GM19455 (cell line): ENCODE measurements at regions not wholly inside any gene's neighbourhood (a gene's known extent, or its start where the extent isn't known, plus 50 kb on each side); places are given as distances from the start of the nearest gene placed in this dataset.

Experiments
- ATAC-seq: cut with Tn5 transposase; IDR thresholded peaks from one replicate; pipeline ENCODE4 v1.9.1; 2021; ENCODE audit not compliant: unreplicated experiment

- no peak for ATAC-seq
Measured at GRCh38 chr11:32316232-32316631, 119.1 kb downstream of the WT1 start.

GRCh38 chr11:32316858-32317642 lies 118.3 kb downstream of the WT1 start:
- ATAC-seq: no peak

- ATAC-seq: no peak
Measured at GRCh38 chr11:32317643-32318042, 117.7 kb downstream of the WT1 start.

DNA sequence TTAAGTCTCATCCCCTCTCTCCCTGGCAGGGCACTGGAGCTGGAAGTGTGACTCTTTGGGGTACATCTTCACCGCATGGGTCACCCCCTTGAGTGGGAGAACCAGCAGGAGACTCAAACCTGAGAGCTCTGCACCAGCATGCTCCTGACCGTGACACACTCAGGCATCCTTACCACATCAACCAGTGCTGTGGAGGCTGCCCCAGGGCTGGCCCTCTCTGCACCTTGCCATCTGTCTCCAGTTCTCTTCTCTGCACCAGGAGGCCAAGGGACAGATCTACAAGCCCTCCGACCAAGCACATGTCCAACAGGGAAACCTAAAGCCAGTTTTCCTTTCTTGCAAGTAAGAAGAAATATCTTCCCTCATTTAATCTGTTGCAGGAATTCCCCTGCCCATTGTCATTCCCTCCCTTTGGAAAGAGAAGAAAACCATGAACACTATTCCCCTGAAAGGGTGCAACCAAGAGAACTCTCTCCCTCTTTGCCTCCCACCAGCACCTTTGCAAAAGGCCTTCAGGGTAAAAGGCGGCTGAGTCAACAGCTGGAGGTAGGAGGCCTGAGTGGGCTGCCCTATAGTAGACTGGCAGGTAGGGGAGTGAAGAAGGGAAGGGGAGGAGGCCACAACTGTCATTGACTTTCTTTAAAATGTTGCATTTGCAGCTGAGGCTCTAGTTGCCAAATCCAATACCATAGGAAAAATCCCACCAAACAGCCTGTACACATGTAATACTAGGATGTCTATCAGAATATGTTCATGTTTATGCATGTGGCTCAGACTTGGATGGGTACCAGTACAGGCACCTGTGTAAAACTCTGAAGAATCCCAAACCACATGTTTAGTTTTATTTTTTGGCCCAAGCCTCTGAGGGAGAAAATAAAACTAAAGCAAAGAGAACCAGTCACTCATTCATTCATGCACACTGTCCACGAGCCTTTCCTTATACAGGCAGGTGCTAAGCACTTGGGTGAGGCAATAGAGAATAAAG lies 117.0 kb downstream of the WT1 start:
- ATAC-seq: no peak

GRCh38 chr11:32323814-32324130 lies 111.6 kb downstream of the WT1 start:
- ATAC-seq: no peak

DNA sequence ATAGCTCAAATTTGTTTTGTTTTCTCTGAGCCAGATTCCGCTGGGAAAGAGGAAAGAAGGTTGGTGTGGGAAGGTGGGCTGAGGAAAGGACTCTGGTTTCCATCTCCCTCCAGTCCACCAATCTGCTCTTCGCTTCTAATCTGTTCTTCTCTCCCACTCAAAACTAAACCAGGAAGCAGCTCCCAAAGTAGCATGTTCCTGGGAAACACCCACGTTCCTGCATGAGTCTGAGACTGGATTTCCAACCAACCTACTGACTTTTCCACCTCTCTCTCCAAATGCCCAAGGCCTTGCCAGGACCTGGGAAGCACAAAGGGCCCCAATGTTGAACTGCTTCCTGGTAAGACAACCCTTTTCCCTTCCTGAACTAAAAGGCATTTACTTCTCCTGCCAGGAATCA lies 110.2 kb downstream of the WT1 start:
- ATAC-seq: no peak

DNA sequence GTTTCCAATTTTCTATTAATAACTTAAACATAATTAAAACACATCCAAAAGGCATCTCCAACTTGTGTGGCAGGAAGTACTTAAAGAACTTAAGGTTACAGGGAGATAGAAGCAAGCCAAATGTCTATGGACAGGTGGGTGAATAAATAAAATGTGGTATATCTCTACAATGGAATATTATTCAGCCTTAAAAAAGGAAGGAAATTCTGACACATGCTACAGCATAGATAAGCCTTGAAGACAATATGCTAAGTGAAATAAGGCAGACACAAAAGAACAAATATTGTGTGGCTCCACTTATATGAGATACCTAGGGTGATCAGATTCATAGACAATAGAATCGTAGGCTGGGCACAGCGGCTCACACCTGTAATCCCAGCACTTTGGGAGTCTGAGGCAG lies 109.6 kb downstream of the WT1 start:
- ATAC-seq: no peak

- ATAC-seq: no peak
Measured at GRCh38 chr11:32326522-32326921, 108.8 kb downstream of the WT1 start.

DNA sequence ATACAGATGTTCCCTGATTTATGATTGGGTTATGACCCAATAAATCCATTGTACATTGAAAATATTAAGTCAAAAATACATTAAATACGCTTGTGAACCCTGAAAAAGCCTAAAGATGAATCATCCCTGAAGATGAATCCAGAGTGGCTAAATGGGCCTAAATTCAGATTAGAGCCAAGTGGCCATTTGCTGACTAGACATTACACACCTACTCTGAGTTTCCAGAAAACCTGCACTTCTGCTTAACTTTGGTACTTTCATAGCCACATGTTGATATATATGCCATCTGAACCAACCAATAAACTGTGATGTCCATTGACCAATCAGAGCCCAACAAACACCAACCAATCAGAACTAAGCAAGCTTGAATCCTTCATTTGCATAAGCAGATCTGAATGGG lies 106.9 kb downstream of the WT1 start:
- ATAC-seq: no peak

DNA sequence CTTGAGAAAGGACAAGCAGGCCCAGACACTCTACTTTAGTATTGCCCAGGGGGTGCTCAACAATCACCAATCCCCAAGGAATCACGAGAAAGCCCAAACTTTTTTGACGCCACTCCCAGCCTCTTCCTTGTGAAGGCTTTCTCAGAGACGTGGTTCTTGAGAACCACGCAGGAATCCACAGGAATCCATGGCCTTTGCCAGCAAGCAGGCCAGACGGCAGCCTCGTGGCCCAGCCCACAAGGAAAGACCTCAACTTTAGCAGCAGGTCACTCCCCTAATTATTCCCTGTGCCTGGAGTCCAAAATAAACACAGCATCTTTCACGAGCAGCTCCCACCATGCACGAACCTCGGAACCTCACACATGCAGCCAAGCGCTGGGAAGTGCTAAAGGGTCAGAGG lies 104.2 kb downstream of the WT1 start:
- no peak for ATAC-seq

GRCh38 chr11:32331792-32332191 lies 103.5 kb downstream of the WT1 start:
- no peak for ATAC-seq

GRCh38 chr11:32332990-32333319 lies 102.4 kb downstream of the WT1 start:
- no peak for ATAC-seq

DNA sequence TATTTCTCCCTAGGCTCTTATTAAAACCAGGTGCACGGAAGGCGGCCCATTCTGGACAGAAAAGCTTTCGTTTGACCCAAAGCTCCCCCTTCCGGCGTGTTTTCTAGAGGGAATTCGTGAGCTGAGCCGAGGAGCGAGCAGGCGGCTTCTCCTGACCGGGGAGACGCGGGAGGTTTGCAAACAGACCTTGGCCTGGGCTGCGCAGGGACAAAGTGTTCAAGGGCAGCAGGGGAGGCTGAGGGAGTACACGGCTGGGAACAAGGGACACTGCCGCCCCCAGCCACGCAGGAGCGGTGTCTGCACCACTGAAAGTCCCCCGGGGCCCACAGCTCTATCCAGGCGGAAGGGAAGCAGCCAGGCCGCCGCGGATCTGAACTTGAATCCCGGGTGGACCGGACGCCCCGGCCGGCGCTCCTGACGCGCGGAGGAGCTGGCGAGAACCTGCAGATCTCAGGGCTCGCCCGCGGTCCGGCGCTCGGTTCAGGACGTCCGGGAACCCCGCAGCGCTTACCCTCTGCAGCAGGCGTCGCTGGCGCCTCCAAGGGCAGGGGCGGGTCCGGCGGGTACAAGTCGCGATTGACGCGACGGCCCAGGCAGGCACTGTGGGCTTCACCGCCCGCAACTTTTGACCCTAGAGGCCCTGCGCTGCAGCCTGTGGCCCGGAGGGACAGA lies 101.9 kb downstream of the WT1 start:
- no peak for ATAC-seq

DNA sequence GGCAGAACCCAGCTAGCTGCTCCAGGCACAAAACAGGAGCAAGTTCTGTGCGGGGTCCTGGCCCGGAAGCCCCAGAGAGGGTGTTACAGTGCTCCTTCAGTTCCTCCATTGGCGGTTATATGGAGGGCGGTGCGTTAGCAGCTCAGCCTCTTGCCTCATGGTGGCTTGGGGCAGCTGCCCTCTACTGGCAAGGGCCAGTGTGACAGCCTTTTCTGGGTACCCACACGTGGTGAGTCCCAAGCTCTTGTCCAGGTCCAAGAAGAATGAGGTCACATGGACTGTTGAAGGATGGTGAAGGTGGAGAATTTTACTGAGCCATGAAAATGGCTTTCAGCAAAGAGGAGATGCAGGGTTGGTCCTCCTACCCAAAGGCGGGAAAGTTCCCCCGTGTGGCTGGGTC lies 100.5 kb downstream of the WT1 start:
- no peak for ATAC-seq
